ENCODE measurements at regions not wholly inside any gene's neighbourhood (a gene's known extent, or its start where the extent isn't known, plus 50 kb on each side); places are given as distances from the start of the nearest gene placed in this dataset.
A peak's percentile ranks its signal among the peaks of the same experiment; 100 is the strongest.

DNA sequence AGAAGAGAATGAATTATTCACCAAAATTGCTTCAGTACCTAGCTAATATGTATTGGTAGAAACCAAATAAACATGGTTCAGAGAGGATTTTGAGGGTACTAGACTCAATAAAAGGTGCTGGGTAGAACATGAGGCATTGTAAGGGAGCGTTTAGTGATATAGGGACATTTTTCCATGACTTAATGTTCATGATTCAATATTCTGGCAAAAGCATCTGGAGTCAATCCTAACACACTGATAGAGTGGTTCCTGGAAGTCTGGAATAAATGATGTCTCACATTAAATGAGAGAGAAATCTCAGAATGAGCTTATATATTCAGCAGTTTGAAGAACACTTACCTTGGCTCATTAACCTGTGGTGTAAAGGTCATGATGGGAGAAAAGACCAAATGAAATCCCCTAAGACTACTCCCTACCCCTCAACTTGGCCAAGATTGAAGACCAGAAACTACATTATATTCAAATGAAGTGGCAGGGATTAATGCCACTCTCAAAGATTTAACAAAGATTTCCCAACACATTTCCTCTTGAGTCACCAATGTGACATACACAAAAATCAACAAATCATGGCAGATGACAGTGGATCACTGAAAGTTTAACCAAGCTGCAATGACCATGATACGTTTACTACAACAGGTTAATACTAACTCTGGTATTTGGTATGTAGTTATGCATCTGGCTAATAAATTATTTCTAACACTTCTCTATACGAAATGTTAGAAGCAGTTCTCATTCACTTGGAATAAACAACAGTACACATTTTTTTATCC is 309.5 kb downstream of the SATB2 start:
- Histone ChIP-seq H3K4me3 (no peak overlapping the region), H3K36me3 (no peaks in the 10 kb centered on the region), H3K4me1 (ENCODE audit: low read depth) (no peaks in the 10 kb centered on the region), H3K27ac (no peak overlapping the region), H3K27me3 (no peaks in the 10 kb centered on the region), H3K9me3 (ENCODE audit: low read depth) (no peaks in the 10 kb centered on the region)
- TF ChIP-seq, protein P1, sequence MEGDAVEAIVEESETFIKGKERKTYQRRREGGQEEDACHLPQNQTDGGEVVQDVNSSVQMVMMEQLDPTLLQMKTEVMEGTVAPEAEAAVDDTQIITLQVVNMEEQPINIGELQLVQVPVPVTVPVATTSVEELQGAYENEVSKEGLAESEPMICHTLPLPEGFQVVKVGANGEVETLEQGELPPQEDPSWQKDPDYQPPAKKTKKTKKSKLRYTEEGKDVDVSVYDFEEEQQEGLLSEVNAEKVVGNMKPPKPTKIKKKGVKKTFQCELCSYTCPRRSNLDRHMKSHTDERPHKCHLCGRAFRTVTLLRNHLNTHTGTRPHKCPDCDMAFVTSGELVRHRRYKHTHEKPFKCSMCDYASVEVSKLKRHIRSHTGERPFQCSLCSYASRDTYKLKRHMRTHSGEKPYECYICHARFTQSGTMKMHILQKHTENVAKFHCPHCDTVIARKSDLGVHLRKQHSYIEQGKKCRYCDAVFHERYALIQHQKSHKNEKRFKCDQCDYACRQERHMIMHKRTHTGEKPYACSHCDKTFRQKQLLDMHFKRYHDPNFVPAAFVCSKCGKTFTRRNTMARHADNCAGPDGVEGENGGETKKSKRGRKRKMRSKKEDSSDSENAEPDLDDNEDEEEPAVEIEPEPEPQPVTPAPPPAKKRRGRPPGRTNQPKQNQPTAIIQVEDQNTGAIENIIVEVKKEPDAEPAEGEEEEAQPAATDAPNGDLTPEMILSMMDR (IDR thresholded peaks at IDR 0.05; ENCODE audit: low read depth, low read length): no peak
- DNase-seq (ENCODE audit: low read depth in 1 of 2, low spot score in 1 of 2): no peak

DNA sequence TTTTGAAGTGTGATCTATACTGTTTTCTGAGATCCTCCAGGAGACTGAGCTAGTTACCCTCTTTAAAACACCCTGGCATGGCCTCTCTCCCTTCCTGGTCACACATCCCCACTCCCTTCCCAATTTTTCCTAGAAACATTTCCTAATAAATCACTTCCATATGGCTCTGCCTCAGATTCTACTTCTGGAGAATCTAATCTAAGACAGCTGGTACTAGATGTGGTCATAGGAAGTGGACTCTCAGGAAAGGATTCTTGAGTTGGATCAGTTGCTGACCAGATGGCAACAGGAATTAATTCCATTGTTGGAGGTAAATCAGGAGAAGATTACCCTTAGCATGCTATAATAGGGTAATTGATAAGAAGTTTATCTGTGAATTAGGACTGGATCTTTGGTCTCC is 310.5 kb downstream of the SATB2 start:
- TF ChIP-seq, protein P1 (IDR thresholded peaks at IDR 0.05; ENCODE audit: low read depth, low read length): no peak
- no peak overlapping the region for H3K27ac ChIP-seq
- no peaks in the 10 kb centered on the region for H3K27me3 ChIP-seq
- H3K4me3 ChIP-seq: no peak overlapping the region
- no peaks in the 10 kb centered on the region for H3K36me3 ChIP-seq
- H3K4me1 ChIP-seq (ENCODE audit: low read depth): no peaks in the 10 kb centered on the region
- DNase-seq (ENCODE audit: low read depth in 1 of 2, low spot score in 1 of 2): no peak
- no peaks in the 10 kb centered on the region for H3K9me3 ChIP-seq (ENCODE audit: low read depth)

DNA sequence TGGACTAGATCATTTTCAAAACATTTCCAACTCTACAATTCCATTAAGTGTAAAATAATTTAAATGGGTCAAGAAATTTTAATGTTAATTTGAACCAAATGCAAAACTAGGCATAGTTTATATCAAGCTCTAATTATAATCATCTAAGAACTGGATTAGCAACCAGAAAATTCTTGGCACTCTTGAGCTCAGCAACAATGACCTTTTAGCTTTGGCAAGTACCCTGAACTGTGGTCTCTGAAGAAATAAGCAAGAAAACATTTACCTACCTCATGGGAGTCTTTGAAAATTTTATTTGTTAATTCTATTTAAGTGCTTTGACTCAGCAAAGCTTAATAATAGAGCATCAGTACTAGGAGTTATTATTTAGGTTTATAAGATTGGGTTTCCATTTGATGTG is 313.2 kb downstream of the SATB2 start:
- H3K4me3 ChIP-seq: no peak overlapping the region
- H3K27me3 ChIP-seq: no peaks in the 10 kb centered on the region
- no peaks in the 10 kb centered on the region for H3K36me3 ChIP-seq
- no peak for DNase-seq (ENCODE audit: low read depth in 1 of 2, low spot score in 1 of 2)
- H3K9me3 ChIP-seq (ENCODE audit: low read depth): no peaks in the 10 kb centered on the region
- TF ChIP-seq, protein P1 (IDR thresholded peaks at IDR 0.05; ENCODE audit: low read depth, low read length): no peak
- no peak overlapping the region for H3K27ac ChIP-seq
- H3K4me1 ChIP-seq (ENCODE audit: low read depth): no peaks in the 10 kb centered on the region

DNA sequence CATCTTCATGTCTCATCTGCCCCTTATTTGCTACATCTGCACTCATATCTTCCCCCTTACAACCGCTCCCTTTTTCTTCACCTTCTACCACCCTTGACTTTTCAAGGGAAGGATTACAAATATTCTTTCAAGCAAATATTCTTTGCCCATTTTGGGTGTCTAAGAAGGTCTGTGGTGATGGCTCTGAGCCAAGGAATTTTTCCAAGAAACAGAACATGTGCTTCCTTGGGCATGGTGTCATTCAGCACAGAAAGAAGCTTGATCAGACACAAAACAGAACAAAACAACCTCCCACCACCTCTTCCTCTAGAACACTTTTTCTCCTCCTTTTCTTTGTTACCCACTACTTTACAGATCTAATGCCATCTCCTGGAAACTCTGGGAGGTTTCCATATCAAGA is 313.7 kb downstream of the SATB2 start:
- Histone ChIP-seq H3K4me3 (no peak overlapping the region), H3K27me3 (no peaks in the 10 kb centered on the region), H3K9me3 (ENCODE audit: low read depth) (no peaks in the 10 kb centered on the region), H3K4me1 (ENCODE audit: low read depth) (no peaks in the 10 kb centered on the region), H3K27ac (no peak overlapping the region), H3K36me3 (no peaks in the 10 kb centered on the region)
- DNase-seq (ENCODE audit: low read depth in 1 of 2, low spot score in 1 of 2): peak in 1 of 2 donors; percentile 2
- TF ChIP-seq, protein P1 (IDR thresholded peaks at IDR 0.05; ENCODE audit: low read depth, low read length): no peak

DNA sequence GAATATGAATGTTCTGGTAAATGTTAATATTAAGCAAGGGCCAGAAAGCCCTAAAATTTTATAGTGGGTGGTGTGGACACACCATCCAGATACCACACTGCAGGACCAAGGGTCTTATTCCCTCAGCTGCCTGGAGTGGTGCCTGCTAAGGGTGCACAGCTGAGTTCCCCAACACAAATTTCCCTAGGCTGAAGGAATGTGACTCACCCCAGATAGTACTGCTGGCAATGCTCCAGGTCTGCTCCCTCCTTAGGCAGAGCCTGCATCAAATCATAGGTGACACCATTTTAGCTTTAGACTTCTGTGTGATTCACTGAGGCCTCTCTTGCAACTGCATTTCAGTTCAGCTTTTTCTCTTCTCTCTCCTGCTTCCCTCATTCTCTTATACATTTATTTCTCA is 321.1 kb downstream of the SATB2 start:
- Histone ChIP-seq H3K4me3 (no peak overlapping the region), H3K27me3 (no peaks in the 10 kb centered on the region), H3K9me3 (ENCODE audit: low read depth) (no peaks in the 10 kb centered on the region), H3K36me3 (no peaks in the 10 kb centered on the region), H3K27ac (no peak overlapping the region), H3K4me1 (ENCODE audit: low read depth) (no peaks in the 10 kb centered on the region)
- TF ChIP-seq, protein P1 (IDR thresholded peaks at IDR 0.05; ENCODE audit: low read depth, low read length): no peak
- peak; percentile 45 to 54 for DNase-seq (ENCODE audit: low read depth in 1 of 2, low spot score in 1 of 2)

Data from cardiac muscle cell (in vitro differentiated cells and primary cell).